GM12878 (cell line): ENCODE measurements at regions not wholly inside any gene's neighbourhood (a gene's known extent, or its start where the extent isn't known, plus 50 kb on each side); places are given as distances from the start of the nearest gene placed in this dataset.

ENCODE experiments used
- ATAC-seq: fragments of 200-7000 bp; cut with Tn5 transposase; 3 replicates; pipeline ENCODE4 v1.9.1; 2020; ENCODE audit warnings: mild to moderate bottlenecking, moderate library complexity
- BruUV-seq: library from RNA; stranded (reverse); fragments of 400-500 nt; replicated peaks from 2 replicates; lab custom pipeline; 2021; lab: Mats Ljungman, UMichigan
- CTCF ChIA-PET: fragments of 300-600 bp; sonication (Branson Sonifier 250); formaldehyde crosslinking; extraction: SDS; loops from one replicate; lab custom pipeline; 2021; ENCODE audit warnings: inconsistent platforms; lab: Yijun Ruan, JAX
- POLR2A ChIA-PET: fragments of 350-600 bp; formaldehyde crosslinking; extraction: SDS; loops from one replicate; lab custom pipeline; 2021; ENCODE audit warnings: inconsistent platforms; lab: Charles Lee
- RAD21 ChIA-PET: fragments of 300-600 bp; sonication (Branson Sonifier 250); formaldehyde crosslinking; loops from one replicate; lab custom pipeline; 2023; ENCODE audit warnings: antibody characterized with exemption; ENCODE audit not compliant: unreplicated experiment; lab: Charles Lee
- SMC1A ChIA-PET: fragments of 300-600 bp; sonication (Branson Sonifier 250); formaldehyde crosslinking; loops from one replicate; lab custom pipeline; 2023; ENCODE audit not compliant: unreplicated experiment, uncharacterized antibody; lab: Charles Lee
- DNase-seq: peaks from one replicate; pipeline ENCODE4 v3.0.0-alpha.2; 2011; ENCODE audit warnings: low read depth, low spot score
- FAIRE-seq: peaks from 3 replicates; lab custom pipeline; 2011; peaks lifted over from hg19 to GRCh38; lab: Jason Lieb, UNC
- H2AFZ ChIP-seq: 2 replicates; pipeline ENCODE4 v1.6.0; 2011; ENCODE audit warnings: low read depth, low read length, control low read depth; ENCODE audit not compliant: control insufficient read depth
- H3K27ac ChIP-seq: 2 replicates; pipeline ENCODE4 v1.5.1; 2011; ENCODE audit warnings: control low read depth; ENCODE audit not compliant: control insufficient read depth, insufficient read depth
- H3K27me3 ChIP-seq, 2 experiments: replicated peaks in 1 of 2; 2 replicates each; pipeline versions ENCODE4 v1.6.0 to v1.6.1; 2011; ENCODE audit warnings: low read length in 1 of 2; ENCODE audit not compliant: control insufficient read depth in 2 of 2, insufficient read depth in 2 of 2
- H3K36me3 ChIP-seq, 2 experiments: 2 replicates each; pipeline ENCODE4 v1.5.1; 2011; ENCODE audit warnings: low read length in 1 of 2; ENCODE audit not compliant: control insufficient read depth in 2 of 2, insufficient read depth in 2 of 2
- H3K4me1 ChIP-seq: 2 replicates; pipeline ENCODE4 v1.6.1; 2011; ENCODE audit warnings: mild to moderate bottlenecking, low read length, moderate library complexity, mixed read lengths; ENCODE audit not compliant: control insufficient read depth, insufficient read depth
- H3K4me2 ChIP-seq: 2 replicates; pipeline ENCODE4 v1.6.0; 2011; ENCODE audit warnings: control low read depth; ENCODE audit not compliant: control insufficient read depth, insufficient read depth
- H3K4me3 ChIP-seq: fragments of 200-600 bp; sonication (generic); 2 replicates; pipeline ENCODE4 v1.5.1; 2016
- H3K79me2 ChIP-seq: 2 replicates; pipeline ENCODE4 v1.6.0; 2011; ENCODE audit warnings: low read length; ENCODE audit not compliant: control insufficient read depth, insufficient read depth
- H3K9ac ChIP-seq: 2 replicates; pipeline ENCODE4 v1.8.0; 2011; ENCODE audit warnings: low read length, control low read depth, mixed read lengths; ENCODE audit not compliant: control insufficient read depth, insufficient read depth
- H3K9me3 ChIP-seq: replicated peaks from 3 replicates; pipeline ENCODE4 v1.5.1; 2011; ENCODE audit warnings: mild to moderate bottlenecking, low read length; ENCODE audit not compliant: control insufficient read depth, insufficient read depth
- H4K20me1 ChIP-seq: 2 replicates; pipeline ENCODE4 v1.6.0; 2011; ENCODE audit not compliant: control insufficient read depth, insufficient read depth
- HDGF ChIP-seq: fragments of 450-650 bp; IDR thresholded peaks from 2 replicates; pipeline ENCODE4 v1.6.1; 2016; ENCODE audit warnings: antibody characterized with exemption
- KLF5 ChIP-seq: fragments of 450-650 bp; IDR thresholded peaks from 2 replicates; pipeline ENCODE4 v1.6.1; 2014; ENCODE audit warnings: mild to moderate bottlenecking; ENCODE audit not compliant: partially characterized antibody
- MEF2A ChIP-seq: IDR thresholded peaks from 2 replicates; pipeline ENCODE4 v1.6.1; 2011; ENCODE audit warnings: low read depth, mild to moderate bottlenecking, low read length, moderate library complexity; ENCODE audit not compliant: insufficient read depth
- MLLT1 ChIP-seq: fragments of 450-650 bp; IDR thresholded peaks from 2 replicates; pipeline ENCODE4 v1.6.1; 2016; ENCODE audit warnings: mild to moderate bottlenecking
- MTA3 ChIP-seq: IDR thresholded peaks from 2 replicates; pipeline ENCODE4 v1.6.1; 2012; ENCODE audit warnings: low read length, inconsistent platforms, borderline replicate concordance
- NR2C1 ChIP-seq: fragments of 450-650 bp; IDR thresholded peaks from 2 replicates; pipeline ENCODE4 v1.6.1; 2017; ENCODE audit warnings: antibody characterized with exemption, mild to moderate bottlenecking, moderate library complexity
- PBX3 ChIP-seq: IDR thresholded peaks from 2 replicates; pipeline ENCODE4 v1.6.1; 2011; ENCODE audit warnings: mild to moderate bottlenecking, low read depth, low read length, moderate library complexity; ENCODE audit not compliant: insufficient replicate concordance
- POLR2AphosphoS2 ChIP-seq: IDR thresholded peaks from 2 replicates; pipeline ENCODE4 v1.6.1; 2011; ENCODE audit warnings: low read depth, mild to moderate bottlenecking, low read length, improper control_type of control experiment, moderate library complexity
- RELA ChIP-seq: fragments of 450-650 bp; IDR thresholded peaks from 2 replicates; pipeline ENCODE4 v1.8.0; 2014; ENCODE audit warnings: borderline replicate concordance; ENCODE audit not compliant: partially characterized antibody
- SUZ12 ChIP-seq: fragments of 200-600 bp; sonication (generic); IDR thresholded peaks from one replicate; pipeline ENCODE4 v1.6.1; 2018; ENCODE audit warnings: antibody characterized with exemption, mild to moderate bottlenecking; ENCODE audit not compliant: unreplicated experiment
- ZNF592 ChIP-seq: fragments of 450-650 bp; IDR thresholded peaks from 2 replicates; pipeline ENCODE4 v1.6.1; 2017; ENCODE audit warnings: mild to moderate bottlenecking, moderate library complexity
- ZNF687 ChIP-seq: fragments of 450-650 bp; IDR thresholded peaks from 2 replicates; pipeline ENCODE4 v1.6.1; 2017; ENCODE audit warnings: mild to moderate bottlenecking, moderate library complexity
- WGBS: methylation state at CpG from one replicate; pipeline ENCODE4 v1.1.6; 2016; ENCODE audit warnings: low lambda C conversion rate; ENCODE audit not compliant: insufficient replicate concordance, insufficient coverage; ENCODE audit errors: missing lambda C conversion rate; 5-methylcytosine and 5-hydroxymethylcytosine counted together
- in situ Hi-C: fragments of 300-500 bp; cut with MboI; formaldehyde crosslinking; loops from 9 replicates; pipeline ENCODE4 v1.14.3; 2018; ENCODE audit warnings: mixed read lengths
- intact Hi-C: fragments of 100-400 bp; cut with micrococcal nuclease; formaldehyde crosslinking; loops from one replicate; pipeline ENCODE4 v1.14.2; 2022; ENCODE audit not compliant: unreplicated experiment

GRCh38 chr3:145681181-145681580 is 479.8 kb downstream of the PLOD2 start:
- ChIA-PET POLR2A (no interaction called here), RAD21 (no interaction called here), SMC1A (interaction anchor here (1.2 kb wide), 1 partner anchor 8 kb away, joined by 3 read pairs; no protein-coding TSS in a partner anchor), CTCF (no interaction called here)
- no peaks in the 10 kb centered on the region for H3K27me3 ChIP-seq
- H4K20me1 ChIP-seq: no peaks in the 10 kb centered on the region
- DNase-seq (no peak), FAIRE-seq (no peak), ATAC-seq (no peak)
- H2AFZ ChIP-seq: no peak overlapping the region
- no peaks in the 10 kb centered on the region for H3K36me3 ChIP-seq
- in situ Hi-C loops: no loop called here
- H3K27ac ChIP-seq: no peak overlapping the region
- no peak overlapping the region for H3K4me2 ChIP-seq
- H3K4me3 ChIP-seq: no peak overlapping the region
- no peaks in the 10 kb centered on the region for H3K4me1 ChIP-seq
- no TSS peak for BruUV-seq
- 31% methylated on average over 3 of the region's 3 CpGs for WGBS
- intact Hi-C loops: no loop called here
- no peaks in the 10 kb centered on the region for H3K9me3 ChIP-seq
- no peak overlapping the region for H3K9ac ChIP-seq
- H3K79me2 ChIP-seq: no peaks in the 10 kb centered on the region
- TF ChIP-seq SUZ12 (no peak), POLR2AphosphoS2 (no peak), HDGF (no peak), NR2C1 (no peak), MEF2A (no peak), ZNF687 (no peak), ZNF592 (no peak), PBX3 (no peak), RELA (no peak), MTA3 (no peak), MLLT1 (no peak), KLF5 (no peak)
